IMR-90 (cell line): ENCODE measurements at regions not wholly inside any gene's neighbourhood (a gene's known extent, or its start where the extent isn't known, plus 50 kb on each side); places are given as distances from the start of the nearest gene placed in this dataset.

ENCODE experiments used
- ATAC-seq: fragments of 200-7000 bp; cut with Tn5 transposase; 2 replicates; pipeline ENCODE4 v1.9.1; 2020; ENCODE audit warnings: low read depth, mild to moderate bottlenecking, moderate library complexity
- BruUV-seq: library from RNA; stranded (reverse); fragments of 400-500 nt; replicated peaks from 2 replicates; lab custom pipeline; 2021; lab: Mats Ljungman, UMichigan
- CTCF ChIA-PET: fragments of 300-600 bp; formaldehyde crosslinking; extraction: SDS; loops from one replicate; lab custom pipeline; 2021; ENCODE audit warnings: antibody characterized with exemption; lab: Yijun Ruan, JAX
- POLR2A ChIA-PET: fragments of 300-600 bp; sonication (Branson Sonifier 250); formaldehyde crosslinking; loops from one replicate; lab custom pipeline; 2022; ENCODE audit warnings: antibody characterized with exemption; ENCODE audit not compliant: unreplicated experiment; lab: Charles Lee
- DNase-seq: peaks from one replicate; pipeline ENCODE4 v3.0.0; 2013
- H2AFZ ChIP-seq: replicated peaks from 2 replicates; pipeline ENCODE3; 2013; ENCODE audit warnings: low read length, mild to moderate bottlenecking; ENCODE audit not compliant: poor library complexity
- H2AK5ac ChIP-seq: 2 replicates; pipeline ENCODE4 v1.6.1; 2013; ENCODE audit warnings: low read depth, low read length, inconsistent platforms
- H2AK9ac ChIP-seq: replicated peaks from 2 replicates; pipeline ENCODE3; 2013; ENCODE audit warnings: mild to moderate bottlenecking, low read depth, low read length, moderate library complexity; ENCODE audit not compliant: poor library complexity
- H2BK120ac ChIP-seq: 2 replicates; pipeline ENCODE4 v1.6.1; 2013; ENCODE audit warnings: low read depth, low read length, inconsistent platforms
- H2BK15ac ChIP-seq: 3 replicates; pipeline ENCODE4 v1.6.1; 2013; ENCODE audit warnings: low read depth, low read length, inconsistent platforms
- H2BK20ac ChIP-seq: 2 replicates; pipeline ENCODE4 v1.6.1; 2013; ENCODE audit warnings: low read depth, mild to moderate bottlenecking, inconsistent platforms, low read length, moderate library complexity
- H2BK5ac ChIP-seq: 2 replicates; pipeline ENCODE4 v1.6.1; 2013; ENCODE audit warnings: mild to moderate bottlenecking, low read depth, low read length, inconsistent platforms; ENCODE audit not compliant: poor library complexity, severe bottlenecking
- H3K14ac ChIP-seq: replicated peaks from 2 replicates; pipeline ENCODE4 v1.6.1; 2013; ENCODE audit warnings: low read depth, low read length, inconsistent platforms
- H3K18ac ChIP-seq: 2 replicates; pipeline ENCODE4 v1.6.1; 2013; ENCODE audit warnings: low read depth, low read length, control low read depth
- H3K23ac ChIP-seq: 2 replicates; pipeline ENCODE4 v1.6.1; 2013; ENCODE audit warnings: low read depth, low read length, inconsistent platforms
- H3K27ac ChIP-seq: 2 replicates; pipeline ENCODE4 v1.5.1; 2013; ENCODE audit warnings: mild to moderate bottlenecking, control low read depth, low read length; ENCODE audit not compliant: insufficient read depth
- H3K27me3 ChIP-seq: 2 replicates; pipeline ENCODE4 v1.6.1; 2013; ENCODE audit warnings: low read length; ENCODE audit not compliant: control insufficient read depth, insufficient read depth
- H3K36me3 ChIP-seq: 2 replicates; pipeline ENCODE4 v1.6.1; 2013; ENCODE audit warnings: low read length, mixed read lengths; ENCODE audit not compliant: control insufficient read depth, insufficient read depth
- H3K4ac ChIP-seq: 2 replicates; pipeline ENCODE4 v1.6.1; 2013; ENCODE audit warnings: low read depth, low read length, inconsistent platforms
- H3K4me1 ChIP-seq: 2 replicates; pipeline ENCODE4 v1.6.1; 2013; ENCODE audit warnings: low read length, mixed read lengths; ENCODE audit not compliant: control insufficient read depth, insufficient read depth
- H3K4me2 ChIP-seq: 2 replicates; pipeline ENCODE4 v1.6.1; 2013; ENCODE audit warnings: low read depth, mild to moderate bottlenecking, control low read depth, low read length, moderate library complexity
- H3K4me3 ChIP-seq: 2 replicates; pipeline ENCODE4 v1.5.1; 2013; ENCODE audit warnings: low read depth, mild to moderate bottlenecking, control low read depth, low read length, moderate library complexity; ENCODE audit not compliant: insufficient read depth
- H3K56ac ChIP-seq: 2 replicates; pipeline ENCODE4 v1.6.1; 2013; ENCODE audit warnings: low read length, inconsistent platforms; ENCODE audit not compliant: insufficient read depth; ENCODE audit errors: extremely low read depth
- H3K79me1 ChIP-seq, 2 experiments: 2 replicates each; pipeline ENCODE4 v1.6.1; 2013; ENCODE audit warnings: low read length in 2 of 2, inconsistent platforms in 1 of 2, low read depth in 1 of 2
- H3K9ac ChIP-seq: 2 replicates; pipeline ENCODE4 v1.6.1; 2013; ENCODE audit warnings: low read depth, low read length, control low read depth
- H3K9me1 ChIP-seq: 2 replicates; pipeline ENCODE4 v1.6.1; 2013; ENCODE audit warnings: low read length, inconsistent platforms; ENCODE audit not compliant: insufficient read depth
- H3K9me3 ChIP-seq: 2 replicates; pipeline ENCODE4 v1.6.1; 2013; ENCODE audit warnings: low read length; ENCODE audit not compliant: control insufficient read depth, insufficient read depth
- H4K20me1 ChIP-seq: 2 replicates; pipeline ENCODE4 v1.6.1; 2013; ENCODE audit warnings: low read length, inconsistent platforms; ENCODE audit not compliant: insufficient read depth
- H4K5ac ChIP-seq: 2 replicates; pipeline ENCODE4 v1.6.1; 2013; ENCODE audit warnings: mild to moderate bottlenecking, low read depth, low read length, control low read depth
- H4K8ac ChIP-seq, 2 experiments: 2 replicates each; pipeline ENCODE4 v1.6.1; 2013; ENCODE audit warnings: low read depth in 2 of 2, low read length in 2 of 2, control low read depth in 1 of 2, inconsistent platforms in 1 of 2
- H4K91ac ChIP-seq: 2 replicates; pipeline ENCODE4 v1.6.1; 2013; ENCODE audit warnings: low read depth, low read length, inconsistent platforms; ENCODE audit not compliant: insufficient read depth
- CEBPB ChIP-seq: IDR thresholded peaks from 2 replicates; pipeline ENCODE4 v1.6.1; 2012; ENCODE audit warnings: low read depth, low read length, improper control_type of control experiment
- CHD1 ChIP-seq: IDR thresholded peaks from 2 replicates; pipeline ENCODE4 v1.6.1; 2012; ENCODE audit warnings: low read depth, low read length, improper control_type of control experiment
- FOS ChIP-seq: fragments of 150-350 bp; IDR thresholded peaks from 2 replicates; pipeline ENCODE4 v1.6.1; 2016; ENCODE audit warnings: low read depth, low read length
- MAFK ChIP-seq: IDR thresholded peaks from 2 replicates; pipeline ENCODE4 v1.6.1; 2012; ENCODE audit warnings: low read depth, low read length, improper control_type of control experiment
- MXI1 ChIP-seq: IDR thresholded peaks from 2 replicates; pipeline ENCODE4 v1.6.1; 2012; ENCODE audit warnings: low read depth, mild to moderate bottlenecking, low read length, moderate library complexity, borderline replicate concordance
- NFE2L2 ChIP-seq: fragments of 150-350 bp; IDR thresholded peaks from 2 replicates; pipeline ENCODE4 v1.6.1; 2016; ENCODE audit warnings: low read depth, mild to moderate bottlenecking, low read length
- RAD21 ChIP-seq: IDR thresholded peaks from 2 replicates; pipeline ENCODE4 v1.6.1; 2012; ENCODE audit warnings: low read length, improper control_type of control experiment
- RFX5 ChIP-seq: IDR thresholded peaks from 2 replicates; pipeline ENCODE4 v1.8.0; 2012; ENCODE audit warnings: low read depth, mild to moderate bottlenecking, low read length, moderate library complexity
- SMC3 ChIP-seq: fragments of 150-350 bp; IDR thresholded peaks from 2 replicates; pipeline ENCODE4 v1.6.1; 2016; ENCODE audit warnings: low read depth, mild to moderate bottlenecking, antibody characterized with exemption, low read length, moderate library complexity
- WGBS, 2 experiments: methylation state at CpG; one replicate each; pipeline versions ENCODE4 v1.1.5 to v1.1.7; 2013; ENCODE audit warnings: missing lambda C conversion rate in 2 of 2; ENCODE audit not compliant: insufficient read length in 1 of 2; ENCODE audit errors: extremely low coverage in 2 of 2; 5-methylcytosine and 5-hydroxymethylcytosine counted together
- dilution Hi-C: fragments of 300-500 bp; cut with HindIII; formaldehyde crosslinking; loops from one replicate; pipeline ENCODE4 v1.14.3; 2018; ENCODE audit warnings: low sequenced_read_pairs; ENCODE audit not compliant: unreplicated experiment
- in situ Hi-C: fragments of 300-500 bp; cut with MboI; formaldehyde crosslinking; loops from 3 replicates; pipeline ENCODE4 v1.14.3; 2019; ENCODE audit warnings: low sequenced_read_pairs, inconsistent platforms, mixed read lengths
- intact Hi-C: fragments of 100-400 bp; cut with micrococcal nuclease; formaldehyde crosslinking; loops from 2 replicates; pipeline ENCODE4 v1.10.0; 2022
- TF ChIP-seq, protein P1 (sequence below): fragments of 150-350 bp; IDR thresholded peaks from 2 replicates; pipeline ENCODE4 v1.6.1; 2016; ENCODE audit warnings: low read depth, mild to moderate bottlenecking, low read length, moderate library complexity, borderline replicate concordance
- TF ChIP-seq, protein P2 (sequence below): fragments of 150-350 bp; IDR thresholded peaks from 2 replicates; pipeline ENCODE4 v1.6.1; 2017; ENCODE audit warnings: mild to moderate bottlenecking, antibody characterized with exemption, low read length, low read depth

GRCh38 chr15:95075792-95076677 lies 844.7 kb downstream of the MCTP2 start:
- dilution Hi-C loops (no loop called here), intact Hi-C loops (no loop called here), in situ Hi-C loops (no loop called here)
- Histone ChIP-seq H4K5ac (no peak overlapping the region), H3K4me1 (no peaks in the 10 kb centered on the region), H3K79me1 (no peaks in the 10 kb centered on the region), H3K4me2 (no peak overlapping the region), H3K18ac (no peak overlapping the region), H2BK5ac (no peak overlapping the region), H3K14ac (no peak overlapping the region), H3K56ac (no peak overlapping the region), H2AK5ac (no peak overlapping the region), H4K20me1 (no peaks in the 10 kb centered on the region), H3K36me3 (no peaks in the 10 kb centered on the region), H3K27me3 (no peaks in the 10 kb centered on the region), H3K9ac (no peak overlapping the region), H3K9me3 (no peaks in the 10 kb centered on the region), H2AFZ (no peak overlapping the region), H3K4ac (no peak overlapping the region), H3K23ac (no peak overlapping the region), H2BK20ac (no peak overlapping the region), H3K9me1 (no peaks in the 10 kb centered on the region), H4K8ac (no peak overlapping the region), H4K91ac (no peak overlapping the region), H2BK15ac (no peak overlapping the region), H2BK120ac (no peak overlapping the region), H2AK9ac (no peak overlapping the region), H3K27ac (no peak overlapping the region), H3K4me3 (no peak overlapping the region)
- ATAC-seq (no peak), DNase-seq (no peak)
- 100% methylated on average over 1 of the region's 13 CpGs; no CpG with 5 or more reads in 1 of the 2 experiments for WGBS, 2 experiments
- ChIA-PET POLR2A (no interaction called here), CTCF (interaction anchor here (0.9 kb wide), 1 partner anchor 23 kb away, joined by 4 read pairs; no protein-coding TSS in a partner anchor)
- no TSS peak for BruUV-seq
- TF ChIP-seq RAD21 (no peak), MAFK (no peak), CHD1 (no peak), MXI1 (no peak), RFX5 (no peak), SMC3 (no peak), FOS (no peak), CEBPB (no peak), NFE2L2 (no peak)
- TF ChIP-seq, protein P1, sequence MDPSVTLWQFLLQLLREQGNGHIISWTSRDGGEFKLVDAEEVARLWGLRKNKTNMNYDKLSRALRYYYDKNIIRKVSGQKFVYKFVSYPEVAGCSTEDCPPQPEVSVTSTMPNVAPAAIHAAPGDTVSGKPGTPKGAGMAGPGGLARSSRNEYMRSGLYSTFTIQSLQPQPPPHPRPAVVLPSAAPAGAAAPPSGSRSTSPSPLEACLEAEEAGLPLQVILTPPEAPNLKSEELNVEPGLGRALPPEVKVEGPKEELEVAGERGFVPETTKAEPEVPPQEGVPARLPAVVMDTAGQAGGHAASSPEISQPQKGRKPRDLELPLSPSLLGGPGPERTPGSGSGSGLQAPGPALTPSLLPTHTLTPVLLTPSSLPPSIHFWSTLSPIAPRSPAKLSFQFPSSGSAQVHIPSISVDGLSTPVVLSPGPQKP, result no peak
- TF ChIP-seq, protein P2, sequence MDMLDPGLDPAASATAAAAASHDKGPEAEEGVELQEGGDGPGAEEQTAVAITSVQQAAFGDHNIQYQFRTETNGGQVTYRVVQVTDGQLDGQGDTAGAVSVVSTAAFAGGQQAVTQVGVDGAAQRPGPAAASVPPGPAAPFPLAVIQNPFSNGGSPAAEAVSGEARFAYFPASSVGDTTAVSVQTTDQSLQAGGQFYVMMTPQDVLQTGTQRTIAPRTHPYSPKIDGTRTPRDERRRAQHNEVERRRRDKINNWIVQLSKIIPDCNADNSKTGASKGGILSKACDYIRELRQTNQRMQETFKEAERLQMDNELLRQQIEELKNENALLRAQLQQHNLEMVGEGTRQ, result no peak
